ENCODE measurements at regions not wholly inside any gene's neighbourhood (a gene's known extent, or its start where the extent isn't known, plus 50 kb on each side); places are given as distances from the start of the nearest gene placed in this dataset.

DNA sequence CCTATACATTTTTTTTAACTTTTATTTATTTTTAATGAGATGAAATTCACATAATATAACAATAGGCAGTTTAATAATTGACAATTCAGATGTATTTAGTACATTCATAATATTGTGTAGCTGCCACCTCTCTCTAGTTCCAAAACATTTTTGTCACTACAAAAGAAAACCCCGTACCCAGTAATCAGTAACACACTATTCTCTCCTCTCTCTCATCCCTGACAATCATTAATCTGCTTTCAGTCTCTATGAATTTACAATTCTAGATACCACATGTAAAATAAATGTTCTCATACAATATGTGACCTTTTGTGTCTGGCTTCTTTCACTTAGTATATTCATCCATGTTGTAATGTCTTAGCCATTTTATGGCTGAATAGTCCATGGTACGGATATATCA, 244.8 kb upstream of the DMRT1 start:
- TF ChIP-seq, protein P1, sequence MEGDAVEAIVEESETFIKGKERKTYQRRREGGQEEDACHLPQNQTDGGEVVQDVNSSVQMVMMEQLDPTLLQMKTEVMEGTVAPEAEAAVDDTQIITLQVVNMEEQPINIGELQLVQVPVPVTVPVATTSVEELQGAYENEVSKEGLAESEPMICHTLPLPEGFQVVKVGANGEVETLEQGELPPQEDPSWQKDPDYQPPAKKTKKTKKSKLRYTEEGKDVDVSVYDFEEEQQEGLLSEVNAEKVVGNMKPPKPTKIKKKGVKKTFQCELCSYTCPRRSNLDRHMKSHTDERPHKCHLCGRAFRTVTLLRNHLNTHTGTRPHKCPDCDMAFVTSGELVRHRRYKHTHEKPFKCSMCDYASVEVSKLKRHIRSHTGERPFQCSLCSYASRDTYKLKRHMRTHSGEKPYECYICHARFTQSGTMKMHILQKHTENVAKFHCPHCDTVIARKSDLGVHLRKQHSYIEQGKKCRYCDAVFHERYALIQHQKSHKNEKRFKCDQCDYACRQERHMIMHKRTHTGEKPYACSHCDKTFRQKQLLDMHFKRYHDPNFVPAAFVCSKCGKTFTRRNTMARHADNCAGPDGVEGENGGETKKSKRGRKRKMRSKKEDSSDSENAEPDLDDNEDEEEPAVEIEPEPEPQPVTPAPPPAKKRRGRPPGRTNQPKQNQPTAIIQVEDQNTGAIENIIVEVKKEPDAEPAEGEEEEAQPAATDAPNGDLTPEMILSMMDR (IDR thresholded peaks at IDR 0.05) = no peak
- TF ChIP-seq POLR2A (IDR thresholded peaks at IDR 0.05) = no peak

All from lower leg skin (tissue), 3 donors.